ENCODE measurements at regions not wholly inside any gene's neighbourhood (a gene's known extent, or its start where the extent isn't known, plus 50 kb on each side); places are given as distances from the start of the nearest gene placed in this dataset.
"Not testable (repeated sequence)": the region's sequence is repeated elsewhere in the genome, so short reads cannot be mapped to it uniquely, and the experiment has no call there.

GRCh38 chr12:91717804-91718203 is 427.8 kb downstream of the BTG1 start:
- ChIA-PET POLR2A (ENCODE audit: low non-redundant PET) (no interaction called here), CTCF (no interaction called here)
- Histone ChIP-seq H3K36me3 (ENCODE audit: insufficient read depth, low read length, poor library complexity, severe bottlenecking) (no peaks in the 10 kb centered on the region), H3K4me1 (ENCODE audit: insufficient read depth, low read length, poor library complexity, severe bottlenecking) (no peaks in the 10 kb centered on the region), H3K4me3 (ENCODE audit: low read depth, low read length, poor library complexity, severe bottlenecking) (no peak overlapping the region), H3K9me3 (ENCODE audit: low read depth, low read length, poor library complexity, severe bottlenecking) (no peaks in the 10 kb centered on the region), H3K27me3 (replicated peaks; ENCODE audit: insufficient read depth, low read depth, low read length, poor library complexity) (no peaks in the 10 kb centered on the region), H3K27ac (ENCODE audit: low read depth, low read length, poor library complexity, severe bottlenecking) (no peak overlapping the region)
- BruUV-seq (replicated peaks), result no TSS peak
- no peak for TF ChIP-seq CTCF (conservative IDR thresholded peaks at IDR 0.05; ENCODE audit: low read depth, low read length)
- TF ChIP-seq EZH2 (IDR thresholded peaks at IDR 0.05; ENCODE audit: borderline replicate concordance, low read depth, low read length, poor library complexity, severe bottlenecking), result no peak
- no peak for DNase-seq (ENCODE audit: low spot score)
- intact Hi-C loops (cut with micrococcal nuclease; ENCODE audit: unreplicated experiment), result no loop called here

GRCh38 chr12:91711925-91712324 is 433.7 kb downstream of the BTG1 start:
- H3K36me3 ChIP-seq (ENCODE audit: insufficient read depth, low read length, poor library complexity, severe bottlenecking); DNase-seq (ENCODE audit: low spot score); H3K4me1 ChIP-seq (ENCODE audit: insufficient read depth, low read length, poor library complexity, severe bottlenecking); H3K27me3 ChIP-seq (replicated peaks; ENCODE audit: insufficient read depth, low read depth, low read length, poor library complexity); POLR2A ChIA-PET (ENCODE audit: low non-redundant PET); H3K27ac ChIP-seq (ENCODE audit: low read depth, low read length, poor library complexity, severe bottlenecking); H3K4me3 ChIP-seq (ENCODE audit: low read depth, low read length, poor library complexity, severe bottlenecking); intact Hi-C loops (cut with micrococcal nuclease; ENCODE audit: unreplicated experiment); BruUV-seq (replicated peaks); CTCF ChIA-PET; H3K9me3 ChIP-seq (ENCODE audit: low read depth, low read length, poor library complexity, severe bottlenecking): not testable (repeated sequence)

- BruUV-seq (replicated peaks), result no TSS peak
- intact Hi-C loops (cut with micrococcal nuclease; ENCODE audit: unreplicated experiment), result loop anchor here (10.0 kb wide), 1 partner anchor 58 kb away; no protein-coding TSS in a partner anchor
- DNase-seq (ENCODE audit: low spot score), result no peak
- Histone ChIP-seq H3K4me1 (ENCODE audit: insufficient read depth, low read length, poor library complexity, severe bottlenecking) (no peaks in the 10 kb centered on the region), H3K9me3 (ENCODE audit: low read depth, low read length, poor library complexity, severe bottlenecking) (no peaks in the 10 kb centered on the region), H3K36me3 (ENCODE audit: insufficient read depth, low read length, poor library complexity, severe bottlenecking) (no peaks in the 10 kb centered on the region), H3K27ac (ENCODE audit: low read depth, low read length, poor library complexity, severe bottlenecking) (no peak overlapping the region), H3K4me3 (ENCODE audit: low read depth, low read length, poor library complexity, severe bottlenecking) (no peak overlapping the region), H3K27me3 (replicated peaks; ENCODE audit: insufficient read depth, low read depth, low read length, poor library complexity) (no peaks in the 10 kb centered on the region)
- ChIA-PET CTCF (no interaction called here), POLR2A (ENCODE audit: low non-redundant PET) (no interaction called here)
- TF ChIP-seq EZH2 (IDR thresholded peaks at IDR 0.05; ENCODE audit: borderline replicate concordance, low read depth, low read length, poor library complexity, severe bottlenecking), result no peak
- no peak for TF ChIP-seq CTCF (conservative IDR thresholded peaks at IDR 0.05; ENCODE audit: low read depth, low read length)
These were observed 439.2 kb downstream of the BTG1 start for GRCh38 chr12:91706466-91706865.

GRCh38 chr12:91704446-91704845 is 441.2 kb downstream of the BTG1 start:
- Histone ChIP-seq H3K4me1 (ENCODE audit: insufficient read depth, low read length, poor library complexity, severe bottlenecking) (no peaks in the 10 kb centered on the region), H3K4me3 (ENCODE audit: low read depth, low read length, poor library complexity, severe bottlenecking) (no peak overlapping the region), H3K27me3 (replicated peaks; ENCODE audit: insufficient read depth, low read depth, low read length, poor library complexity) (no peaks in the 10 kb centered on the region), H3K9me3 (ENCODE audit: low read depth, low read length, poor library complexity, severe bottlenecking) (no peaks in the 10 kb centered on the region), H3K36me3 (ENCODE audit: insufficient read depth, low read length, poor library complexity, severe bottlenecking) (no peaks in the 10 kb centered on the region), H3K27ac (ENCODE audit: low read depth, low read length, poor library complexity, severe bottlenecking) (no peak overlapping the region)
- intact Hi-C loops (cut with micrococcal nuclease; ENCODE audit: unreplicated experiment), result loop anchor here (10.0 kb wide), 1 partner anchor 60 kb away; no protein-coding TSS in a partner anchor
- CTCF ChIA-PET, result no interaction called here
- TF ChIP-seq CTCF (conservative IDR thresholded peaks at IDR 0.05; ENCODE audit: low read depth, low read length) (no peak), EZH2 (IDR thresholded peaks at IDR 0.05; ENCODE audit: borderline replicate concordance, low read depth, low read length, poor library complexity, severe bottlenecking) (no peak)
- DNase-seq (ENCODE audit: low spot score), result no peak
- POLR2A ChIA-PET (ENCODE audit: low non-redundant PET), result no interaction called here
- no TSS peak for BruUV-seq (replicated peaks)

All from A673 (cell line).